ENCODE measurements at regions not wholly inside any gene's neighbourhood (a gene's known extent, or its start where the extent isn't known, plus 50 kb on each side); places are given as distances from the start of the nearest gene placed in this dataset.

- TF ChIP-seq POLR2A (IDR thresholded peaks at IDR 0.05) (no peak), CTCF (IDR thresholded peaks at IDR 0.05) (no peak)
These were observed 138.8 kb downstream of the EDN3 start for GRCh38 chr20:59439243-59439642.
